Endothelial cell of umbilical vein (primary cell): ENCODE measurements at regions not wholly inside any gene's neighbourhood (a gene's known extent, or its start where the extent isn't known, plus 50 kb on each side); places are given as distances from the start of the nearest gene placed in this dataset.

ENCODE experiments used
- BruUV-seq: library from RNA; stranded (reverse); fragments of 400-500 nt; replicated peaks from 2 replicates; lab custom pipeline; 2021; lab: Mats Ljungman, UMichigan
- CTCF ChIA-PET: fragments of 300-600, 350-600 bp; sonication (Branson Sonifier 250); formaldehyde crosslinking; loops from one replicate; lab custom pipeline; 2021; ENCODE audit warnings: antibody characterized with exemption, inconsistent platforms; lab: Charles Lee
- POLR2A ChIA-PET: fragments of 300-600, 350-600 bp; sonication (Branson Sonifier 250); formaldehyde crosslinking; loops from one replicate; lab custom pipeline; 2021; ENCODE audit warnings: antibody characterized with exemption, inconsistent platforms; lab: Charles Lee
- DNase-seq: peaks from one replicate; pipeline ENCODE4 v3.0.0-alpha.2; 2011; ENCODE audit warnings: low read depth, low spot score
- FAIRE-seq: peaks from 2 replicates; lab custom pipeline; 2011; peaks lifted over from hg19 to GRCh38; lab: Jason Lieb, UNC
- H2AFZ ChIP-seq: 2 replicates; pipeline ENCODE4 v1.6.0; 2012; ENCODE audit warnings: low read depth, low read length, control low read depth, inconsistent platforms
- H3K27ac ChIP-seq: 2 replicates; pipeline ENCODE4 v1.5.1; 2011; ENCODE audit warnings: low read depth, mild to moderate bottlenecking, control low read depth, low read length, moderate library complexity; ENCODE audit not compliant: insufficient read depth
- H3K27me3 ChIP-seq, 2 experiments: 2 replicates each; pipeline versions ENCODE4 v1.6.0 to v1.6.1; 2011; ENCODE audit warnings: low read length in 2 of 2, mixed read lengths in 1 of 2; ENCODE audit not compliant: control insufficient read depth in 2 of 2, insufficient read depth in 2 of 2
- H3K36me3 ChIP-seq, 2 experiments: 2 replicates in 1 of 2; 3 replicates in 1 of 2; pipeline ENCODE4 v1.5.1; 2011; ENCODE audit warnings: low read length in 2 of 2, mild to moderate bottlenecking in 1 of 2, moderate library complexity in 1 of 2; ENCODE audit not compliant: control insufficient read depth in 2 of 2, insufficient read depth in 2 of 2; ENCODE audit errors: extremely low read depth in 1 of 2
- H3K4me1 ChIP-seq: 3 replicates; pipeline ENCODE4 v1.5.1; 2011; ENCODE audit warnings: mild to moderate bottlenecking, low read length; ENCODE audit not compliant: control insufficient read depth, insufficient read depth; ENCODE audit errors: extremely low read depth
- H3K4me2 ChIP-seq: 2 replicates; pipeline ENCODE4 v1.6.1; 2011; ENCODE audit warnings: low read length, control low read depth, mixed read lengths; ENCODE audit not compliant: insufficient read depth
- H3K4me3 ChIP-seq, 3 experiments: fragments of 200-600 bp in 1 of 3; sonication (generic), shearing (Covaris generic) in 1 of 3; replicated peaks in 1 of 3; 2 replicates each; pipeline ENCODE4 v1.5.1; 2011 to 2016; ENCODE audit warnings: control low read depth in 3 of 3, low read length in 3 of 3, mild to moderate bottlenecking in 2 of 3, inconsistent platforms in 1 of 3, low read depth in 1 of 3, moderate library complexity in 1 of 3; ENCODE audit not compliant: insufficient read depth in 1 of 3
- H3K79me2 ChIP-seq: 2 replicates; pipeline ENCODE4 v1.6.0; 2012; ENCODE audit warnings: low read length, inconsistent platforms; ENCODE audit not compliant: control insufficient read depth, insufficient read depth
- H3K9ac ChIP-seq: replicated peaks from 2 replicates; pipeline ENCODE3; 2011; ENCODE audit warnings: low read length, control low read depth; ENCODE audit not compliant: insufficient read depth; ENCODE audit errors: extremely low read depth
- H3K9me1 ChIP-seq: replicated peaks from 3 replicates; pipeline ENCODE4 v1.6.0; 2011; ENCODE audit warnings: mild to moderate bottlenecking, low read length; ENCODE audit not compliant: control insufficient read depth, insufficient read depth; ENCODE audit errors: extremely low read depth
- H3K9me3 ChIP-seq: replicated peaks from 2 replicates; pipeline ENCODE4 v1.5.1; 2012; ENCODE audit warnings: low read length, inconsistent platforms; ENCODE audit not compliant: control insufficient read depth, insufficient read depth
- H4K20me1 ChIP-seq: replicated peaks from 2 replicates; pipeline ENCODE3; 2011; ENCODE audit warnings: mild to moderate bottlenecking, low read length; ENCODE audit not compliant: control insufficient read depth, insufficient read depth; ENCODE audit errors: extremely low read depth
- CTCF ChIP-seq, 2 donors: IDR thresholded peaks; 1 replicate in 1 of 2; 2 replicates in 1 of 2; pipeline ENCODE4 v1.5.1; 2011; ENCODE audit warnings: low read length in 2 of 2, mild to moderate bottlenecking in 2 of 2, moderate library complexity in 2 of 2, control low read depth in 1 of 2, inconsistent platforms in 1 of 2, low read depth in 1 of 2; ENCODE audit not compliant: insufficient read depth in 1 of 2; ENCODE audit errors: extremely low read depth in 1 of 2
- EZH2 ChIP-seq: IDR thresholded peaks from 2 replicates; pipeline ENCODE4 v1.6.1; 2012; ENCODE audit warnings: borderline replicate concordance, low read depth, mild to moderate bottlenecking, moderate library complexity, low read length, inconsistent platforms; ENCODE audit not compliant: severe bottlenecking
- FOS ChIP-seq: IDR thresholded peaks from 2 replicates; pipeline ENCODE4 v1.6.1; 2011; ENCODE audit warnings: mild to moderate bottlenecking, low read length, moderate library complexity, borderline replicate concordance; ENCODE audit not compliant: insufficient read depth
- GATA2 ChIP-seq: IDR thresholded peaks from 2 replicates; pipeline ENCODE4 v1.7.0; 2011; ENCODE audit warnings: low read depth, mild to moderate bottlenecking, moderate library complexity, mixed read lengths, low read length; ENCODE audit not compliant: insufficient read length, insufficient read depth
- JUN ChIP-seq: IDR thresholded peaks from 2 replicates; pipeline ENCODE4 v1.6.1; 2011; ENCODE audit warnings: borderline replicate concordance, low read depth; ENCODE audit not compliant: insufficient read length, insufficient read depth
- MAX ChIP-seq: IDR thresholded peaks from 2 replicates; pipeline ENCODE4 v1.6.1; 2011; ENCODE audit not compliant: insufficient read depth, insufficient read length
- POLR2AphosphoS5 ChIP-seq: IDR thresholded peaks from 2 replicates; pipeline ENCODE4 v1.6.1; 2012; ENCODE audit warnings: low read depth, mild to moderate bottlenecking, control low read depth, low read length, moderate library complexity; ENCODE audit not compliant: insufficient read depth
- dilution Hi-C: fragments of 300-500 bp; cut with MboI; formaldehyde crosslinking; loops from one replicate; pipeline ENCODE4 v1.15.0; 2019; ENCODE audit warnings: low sequenced_read_pairs; ENCODE audit not compliant: extremely low pct_ligation_motif_present
- intact Hi-C: fragments of 100-400 bp; cut with micrococcal nuclease; formaldehyde crosslinking; loops from one replicate; pipeline ENCODE4 v1.10.0; 2022

DNA sequence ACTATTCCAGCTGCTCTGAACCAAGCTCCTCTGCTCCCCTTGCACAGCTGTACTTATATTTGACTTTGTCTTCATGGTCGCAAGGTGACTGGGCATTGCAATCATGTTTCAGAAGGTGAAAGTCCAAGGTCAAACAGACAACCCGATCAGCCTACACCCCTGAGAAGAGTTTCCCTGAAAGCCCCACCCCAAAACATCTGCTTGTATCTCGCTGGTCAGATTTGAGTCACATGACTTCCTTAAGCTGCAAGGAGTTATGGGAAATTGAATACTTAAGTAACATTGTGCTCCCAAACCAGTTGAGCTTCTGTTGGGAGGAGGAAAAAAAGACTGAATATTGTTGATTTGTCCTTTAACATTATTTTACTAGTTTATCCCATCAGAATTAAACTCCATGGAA lies 83.4 kb upstream of the FZD10 start:
- Histone ChIP-seq H3K4me3 (no peak overlapping the region), H3K9ac (no peak overlapping the region)

More for the DNA sequence above, 83.4 kb upstream of the FZD10 start:
- no peaks in the 10 kb centered on the region for H3K4me1 ChIP-seq
- no peak overlapping the region for H3K4me2 ChIP-seq
- no peaks in the 10 kb centered on the region for H3K79me2 ChIP-seq
- peaks cover 8% of the 10 kb centered on the region for H3K9me3 ChIP-seq
- dilution Hi-C loops (no loop called here), intact Hi-C loops (no loop called here)
- H3K27me3 ChIP-seq = no peaks in the 10 kb centered on the region
- H2AFZ ChIP-seq = no peak overlapping the region
- no peak overlapping the region for H3K27ac ChIP-seq
- no peak for DNase-seq
- POLR2A ChIA-PET = no interaction called here
- no peaks in the 10 kb centered on the region for H3K9me1 ChIP-seq
- H3K36me3 ChIP-seq = no peaks in the 10 kb centered on the region
- FAIRE-seq = no peak
- TF ChIP-seq CTCF (IDR thresholded peaks at IDR 0.05; ENCODE audit: extremely low read depth in 1 of 2, insufficient read depth in 1 of 2, low read depth in 1 of 2, low read length in 2 of 2) = no peak
- TF ChIP-seq FOS = no peak
- TF ChIP-seq GATA2 = no peak
- TF ChIP-seq MAX = no peak
- TF ChIP-seq JUN = no peak
- no peak for TF ChIP-seq POLR2AphosphoS5
- no peak for TF ChIP-seq EZH2
- BruUV-seq = no TSS peak
- H4K20me1 ChIP-seq = no peaks in the 10 kb centered on the region
- CTCF ChIA-PET = no interaction called here
